ENCODE measurements at regions not wholly inside any gene's neighbourhood (a gene's known extent, or its start where the extent isn't known, plus 50 kb on each side); places are given as distances from the start of the nearest gene placed in this dataset.

DNA sequence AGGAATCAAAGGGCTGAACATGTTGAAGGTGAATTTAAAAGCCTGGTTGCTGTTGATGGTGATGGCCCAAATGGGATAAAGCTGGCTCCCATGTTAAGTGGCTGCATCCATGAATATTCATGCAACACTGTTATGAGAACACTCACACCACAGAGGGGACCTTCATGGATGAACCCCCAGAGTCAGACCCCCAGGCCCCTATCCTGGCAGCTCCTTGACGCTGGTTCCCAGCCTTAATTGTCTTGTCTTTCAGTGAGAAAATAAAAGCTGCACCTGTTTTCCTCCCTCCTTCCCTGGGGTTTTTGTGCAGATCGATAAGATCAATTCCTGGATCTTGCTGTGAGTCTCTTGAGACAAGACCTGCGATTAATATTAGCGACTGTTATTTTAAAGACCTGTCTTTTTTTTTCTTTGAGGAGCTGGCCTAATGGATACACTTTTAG, 371.7 kb downstream of the ICE1 start:
- no peaks in the 10 kb centered on the region for H3K27me3 ChIP-seq (ENCODE audit: control insufficient read depth, insufficient read depth, low read length, poor library complexity, severe bottlenecking)
- no peaks in the 10 kb centered on the region for H3K9me3 Mint-ChIP-seq
- no peaks in the 10 kb centered on the region for H3K36me3 ChIP-seq (ENCODE audit: control insufficient read depth, insufficient read depth, low read length)
- peak overlapping the region; percentile 68 for H3K27ac ChIP-seq (ENCODE audit: low read depth, low read length)
- no peaks in the 10 kb centered on the region for H3K4me1 ChIP-seq (ENCODE audit: control insufficient read depth, insufficient read depth, low read length)
- no peaks in the 10 kb centered on the region for H3K27me3 Mint-ChIP-seq (ENCODE audit: insufficient read depth)
- no peaks in the 10 kb centered on the region for H3K9me3 ChIP-seq (ENCODE audit: control insufficient read depth, low read length)
- H3K4me1 Mint-ChIP-seq = no peaks in the 10 kb centered on the region
- WGBS, 2 experiments (ENCODE audit: insufficient coverage in 1 of 2, insufficient read length in 1 of 2) = 89 to 95% methylated on average over 4 of the region's 4 CpGs
- DNase-seq = no peak
- H3K4me3 Mint-ChIP-seq = no peak overlapping the region
- no peak overlapping the region for H3K4me3 ChIP-seq (ENCODE audit: low read length)
- no peaks in the 10 kb centered on the region for H3K36me3 Mint-ChIP-seq (ENCODE audit: low read depth)
- no peak overlapping the region for H3K9ac ChIP-seq (ENCODE audit: extremely low read depth, low read length, poor library complexity, severe bottlenecking)
- TF ChIP-seq, protein P1, sequence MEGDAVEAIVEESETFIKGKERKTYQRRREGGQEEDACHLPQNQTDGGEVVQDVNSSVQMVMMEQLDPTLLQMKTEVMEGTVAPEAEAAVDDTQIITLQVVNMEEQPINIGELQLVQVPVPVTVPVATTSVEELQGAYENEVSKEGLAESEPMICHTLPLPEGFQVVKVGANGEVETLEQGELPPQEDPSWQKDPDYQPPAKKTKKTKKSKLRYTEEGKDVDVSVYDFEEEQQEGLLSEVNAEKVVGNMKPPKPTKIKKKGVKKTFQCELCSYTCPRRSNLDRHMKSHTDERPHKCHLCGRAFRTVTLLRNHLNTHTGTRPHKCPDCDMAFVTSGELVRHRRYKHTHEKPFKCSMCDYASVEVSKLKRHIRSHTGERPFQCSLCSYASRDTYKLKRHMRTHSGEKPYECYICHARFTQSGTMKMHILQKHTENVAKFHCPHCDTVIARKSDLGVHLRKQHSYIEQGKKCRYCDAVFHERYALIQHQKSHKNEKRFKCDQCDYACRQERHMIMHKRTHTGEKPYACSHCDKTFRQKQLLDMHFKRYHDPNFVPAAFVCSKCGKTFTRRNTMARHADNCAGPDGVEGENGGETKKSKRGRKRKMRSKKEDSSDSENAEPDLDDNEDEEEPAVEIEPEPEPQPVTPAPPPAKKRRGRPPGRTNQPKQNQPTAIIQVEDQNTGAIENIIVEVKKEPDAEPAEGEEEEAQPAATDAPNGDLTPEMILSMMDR (conservative IDR thresholded peaks at IDR 0.05) = no peak
- no peak overlapping the region for H3K27ac Mint-ChIP-seq

DNA sequence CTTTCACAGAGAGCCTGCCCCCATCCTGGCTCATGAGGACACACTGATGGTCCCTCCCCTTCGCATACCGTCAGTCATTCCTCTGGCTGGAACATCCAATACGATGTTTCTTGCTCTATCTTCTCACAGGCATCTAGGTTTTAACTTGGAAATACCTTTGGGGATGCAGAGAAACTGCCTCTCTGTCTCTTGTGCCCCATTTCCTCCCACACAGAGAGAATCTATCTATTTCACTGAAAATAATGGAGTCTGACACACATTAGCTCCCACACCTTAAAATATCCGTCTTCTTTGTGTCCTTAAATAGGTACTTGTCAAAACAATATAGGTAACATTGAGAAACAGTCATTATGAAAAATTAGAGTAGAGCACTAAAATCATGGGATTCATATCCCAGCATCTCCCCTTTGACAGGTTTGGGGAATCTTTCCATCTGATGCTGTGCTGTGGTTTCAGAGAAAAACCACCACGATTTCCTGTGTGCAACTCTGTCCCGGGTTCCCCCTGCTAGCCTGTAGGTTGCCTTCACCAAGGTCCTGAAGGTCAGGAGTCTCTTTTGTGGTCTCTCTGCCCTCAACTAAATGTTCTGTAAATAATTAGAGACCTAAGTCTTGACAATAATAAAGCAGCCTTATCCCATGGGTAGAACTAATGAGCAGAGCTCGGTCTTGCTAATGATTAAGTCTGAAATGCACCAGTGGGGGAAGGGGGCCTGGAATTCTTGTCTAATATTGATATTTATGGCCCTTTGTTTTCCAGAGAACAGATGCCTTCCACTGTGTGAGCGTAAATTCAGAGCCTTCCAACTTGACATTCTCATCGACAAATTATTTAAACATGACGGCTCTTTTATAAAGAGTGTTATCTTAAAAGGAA, 371.0 kb downstream of the ICE1 start:
- H3K36me3 Mint-ChIP-seq (ENCODE audit: low read depth) = no peaks in the 10 kb centered on the region
- H3K4me1 Mint-ChIP-seq = no peaks in the 10 kb centered on the region
- no peak overlapping the region for H3K4me3 Mint-ChIP-seq
- no peak overlapping the region for H3K27ac Mint-ChIP-seq
- H3K27me3 ChIP-seq (ENCODE audit: control insufficient read depth, insufficient read depth, low read length, poor library complexity, severe bottlenecking) = no peaks in the 10 kb centered on the region
- TF ChIP-seq, protein P1 (conservative IDR thresholded peaks at IDR 0.05) = no peak
- DNase-seq = no peak
- H3K4me1 ChIP-seq (ENCODE audit: control insufficient read depth, insufficient read depth, low read length) = no peaks in the 10 kb centered on the region
- no peaks in the 10 kb centered on the region for H3K27me3 Mint-ChIP-seq (ENCODE audit: insufficient read depth)
- no peaks in the 10 kb centered on the region for H3K36me3 ChIP-seq (ENCODE audit: control insufficient read depth, insufficient read depth, low read length)
- H3K4me3 ChIP-seq (ENCODE audit: low read length) = no peak overlapping the region
- no peaks in the 10 kb centered on the region for H3K9me3 Mint-ChIP-seq
- H3K9me3 ChIP-seq (ENCODE audit: control insufficient read depth, low read length) = no peaks in the 10 kb centered on the region
- no peak overlapping the region for H3K9ac ChIP-seq (ENCODE audit: extremely low read depth, low read length, poor library complexity, severe bottlenecking)
- H3K27ac ChIP-seq (ENCODE audit: low read depth, low read length) = peak overlapping the region; percentile 68
- WGBS, 2 experiments (ENCODE audit: insufficient coverage in 1 of 2, insufficient read length in 1 of 2) = 89 to 93% methylated on average over 7 to 10 of the region's 10 CpGs

DNA sequence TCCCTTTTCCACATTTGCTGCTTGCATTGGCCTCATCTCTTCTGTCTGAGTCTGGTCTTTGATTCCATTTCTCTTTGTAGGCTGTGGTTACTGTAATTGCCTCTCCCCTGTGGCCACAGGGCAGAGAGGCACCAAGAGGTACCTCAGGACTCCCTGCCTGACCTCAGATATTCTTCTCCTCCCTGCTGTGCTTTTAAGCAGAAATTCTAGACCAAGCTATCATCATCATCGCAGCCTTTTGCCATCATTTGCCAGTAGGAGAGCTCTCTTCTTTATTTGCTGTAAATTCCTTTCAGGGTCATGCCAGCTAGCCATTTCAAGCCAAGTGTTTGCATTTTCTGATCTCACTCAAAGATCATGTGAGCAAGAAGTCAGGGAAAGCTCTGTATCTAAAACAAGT, 369.6 kb downstream of the ICE1 start:
- Mint-ChIP-seq H3K36me3 (ENCODE audit: low read depth) (no peaks in the 10 kb centered on the region), H3K4me3 (no peak overlapping the region), H3K9me3 (no peaks in the 10 kb centered on the region), H3K4me1 (no peaks in the 10 kb centered on the region), H3K27me3 (ENCODE audit: insufficient read depth) (no peaks in the 10 kb centered on the region), H3K27ac (no peak overlapping the region)
- no peak overlapping the region for H3K9ac ChIP-seq (ENCODE audit: extremely low read depth, low read length, poor library complexity, severe bottlenecking)
- no peaks in the 10 kb centered on the region for H3K27me3 ChIP-seq (ENCODE audit: control insufficient read depth, insufficient read depth, low read length, poor library complexity, severe bottlenecking)
- H3K4me3 ChIP-seq (ENCODE audit: low read length) = no peak overlapping the region
- H3K36me3 ChIP-seq (ENCODE audit: control insufficient read depth, insufficient read depth, low read length) = no peaks in the 10 kb centered on the region
- H3K4me1 ChIP-seq (ENCODE audit: control insufficient read depth, insufficient read depth, low read length) = no peaks in the 10 kb centered on the region
- DNase-seq = no peak
- H3K27ac ChIP-seq (ENCODE audit: low read depth, low read length) = no peak overlapping the region
- TF ChIP-seq, protein P1 (conservative IDR thresholded peaks at IDR 0.05) = no peak
- WGBS, 2 experiments (ENCODE audit: insufficient coverage in 1 of 2, insufficient read length in 1 of 2) = 79% methylated on average over 1 of the region's 1 CpG
- H3K9me3 ChIP-seq (ENCODE audit: control insufficient read depth, low read length) = no peaks in the 10 kb centered on the region
